Nephron progenitor cell (in vitro differentiated cells): ENCODE measurements at regions not wholly inside any gene's neighbourhood (a gene's known extent, or its start where the extent isn't known, plus 50 kb on each side); places are given as distances from the start of the nearest gene placed in this dataset.

Experiments used
- DNase-seq: peaks from one replicate; pipeline ENCODE4 v3.0.0; 2021
- H3K27ac Mint-ChIP-seq: 2 replicates; pipeline ENCODE4 v1.8.0; 2021; ENCODE audit warnings: mild to moderate bottlenecking, moderate library complexity, mixed read lengths
- H3K27me3 Mint-ChIP-seq: 2 replicates; pipeline ENCODE4 v1.8.0; 2021; ENCODE audit warnings: mild to moderate bottlenecking, low read depth, mixed read lengths; ENCODE audit not compliant: poor library complexity
- H3K36me3 Mint-ChIP-seq: 2 replicates; pipeline ENCODE4 v1.8.0; 2021; ENCODE audit warnings: low read depth, mixed read lengths
- H3K4me1 Mint-ChIP-seq: 2 replicates; pipeline ENCODE4 v1.8.0; 2021; ENCODE audit warnings: mixed read lengths
- H3K4me3 Mint-ChIP-seq: 2 replicates; pipeline ENCODE4 v1.8.0; 2021; ENCODE audit warnings: mild to moderate bottlenecking, moderate library complexity, mixed read lengths
- H3K9me3 Mint-ChIP-seq: 2 replicates; pipeline ENCODE4 v1.8.0; 2021; ENCODE audit warnings: mild to moderate bottlenecking, moderate library complexity, mixed read lengths
- TF ChIP-seq, protein P1 (sequence below): fragments of 200-600 bp; sonication (generic); IDR thresholded peaks from 2 replicates; pipeline ENCODE4 v1.5.0; 2021; ENCODE audit warnings: antibody characterized with exemption

DNA sequence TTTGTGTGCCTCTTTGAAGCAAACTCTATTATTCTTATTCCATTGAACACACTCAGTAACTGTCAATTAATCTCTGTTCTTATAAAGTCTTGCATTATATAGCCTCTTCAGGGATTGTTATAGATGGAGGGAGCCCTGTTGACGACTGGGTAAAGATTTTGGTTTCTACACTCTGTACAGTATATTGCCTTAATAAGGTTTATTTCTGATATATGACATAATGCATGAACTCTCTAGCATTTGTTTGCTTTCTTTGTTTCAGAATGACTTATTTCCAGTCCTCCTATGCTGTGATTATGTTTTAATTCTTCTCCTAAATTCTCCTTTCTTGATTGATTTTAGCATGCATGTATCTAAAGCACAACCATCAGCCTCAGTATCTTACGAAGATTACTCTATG, 494.9 kb downstream of the DIPK2A start:
- Mint-ChIP-seq H3K4me3 (no peak overlapping the region), H3K36me3 (no peaks in the 10 kb centered on the region), H3K27ac (no peak overlapping the region), H3K27me3 (no peaks in the 10 kb centered on the region), H3K4me1 (no peaks in the 10 kb centered on the region), H3K9me3 (no peaks in the 10 kb centered on the region)
- no peak for DNase-seq
- TF ChIP-seq, protein P1, sequence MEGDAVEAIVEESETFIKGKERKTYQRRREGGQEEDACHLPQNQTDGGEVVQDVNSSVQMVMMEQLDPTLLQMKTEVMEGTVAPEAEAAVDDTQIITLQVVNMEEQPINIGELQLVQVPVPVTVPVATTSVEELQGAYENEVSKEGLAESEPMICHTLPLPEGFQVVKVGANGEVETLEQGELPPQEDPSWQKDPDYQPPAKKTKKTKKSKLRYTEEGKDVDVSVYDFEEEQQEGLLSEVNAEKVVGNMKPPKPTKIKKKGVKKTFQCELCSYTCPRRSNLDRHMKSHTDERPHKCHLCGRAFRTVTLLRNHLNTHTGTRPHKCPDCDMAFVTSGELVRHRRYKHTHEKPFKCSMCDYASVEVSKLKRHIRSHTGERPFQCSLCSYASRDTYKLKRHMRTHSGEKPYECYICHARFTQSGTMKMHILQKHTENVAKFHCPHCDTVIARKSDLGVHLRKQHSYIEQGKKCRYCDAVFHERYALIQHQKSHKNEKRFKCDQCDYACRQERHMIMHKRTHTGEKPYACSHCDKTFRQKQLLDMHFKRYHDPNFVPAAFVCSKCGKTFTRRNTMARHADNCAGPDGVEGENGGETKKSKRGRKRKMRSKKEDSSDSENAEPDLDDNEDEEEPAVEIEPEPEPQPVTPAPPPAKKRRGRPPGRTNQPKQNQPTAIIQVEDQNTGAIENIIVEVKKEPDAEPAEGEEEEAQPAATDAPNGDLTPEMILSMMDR, result no peak

GRCh38 chr3:144470666-144471065, 499.0 kb downstream of the DIPK2A start:
- TF ChIP-seq, protein P1, result no peak
- no peaks in the 10 kb centered on the region for H3K4me1 Mint-ChIP-seq

GRCh38 chr3:144477593-144477992, 506.0 kb downstream of the DIPK2A start:
- H3K4me3 Mint-ChIP-seq, result no peak overlapping the region
- H3K9me3 Mint-ChIP-seq, result no peaks in the 10 kb centered on the region
- H3K27ac Mint-ChIP-seq, result no peak overlapping the region
- no peaks in the 10 kb centered on the region for H3K36me3 Mint-ChIP-seq
- no peak for DNase-seq
- no peaks in the 10 kb centered on the region for H3K27me3 Mint-ChIP-seq
- TF ChIP-seq, protein P1, result no peak
- H3K4me1 Mint-ChIP-seq, result no peaks in the 10 kb centered on the region

More at GRCh38 chr3:144470666-144471065, 499.0 kb downstream of the DIPK2A start:
- H3K36me3 Mint-ChIP-seq, result no peaks in the 10 kb centered on the region
- H3K27ac Mint-ChIP-seq, result no peak overlapping the region
- DNase-seq, result no peak
- no peak overlapping the region for H3K4me3 Mint-ChIP-seq
- H3K27me3 Mint-ChIP-seq, result no peaks in the 10 kb centered on the region
- no peaks in the 10 kb centered on the region for H3K9me3 Mint-ChIP-seq

GRCh38 chr3:144480416-144480919, 508.8 kb downstream of the DIPK2A start:
- Mint-ChIP-seq H3K27ac (no peak overlapping the region), H3K9me3 (no peaks in the 10 kb centered on the region), H3K27me3 (no peaks in the 10 kb centered on the region), H3K4me3 (no peak overlapping the region), H3K4me1 (no peaks in the 10 kb centered on the region), H3K36me3 (no peaks in the 10 kb centered on the region)
- no peak for DNase-seq
- TF ChIP-seq, protein P1, result no peak

- no peak overlapping the region for H3K27ac Mint-ChIP-seq
- no peaks in the 10 kb centered on the region for H3K27me3 Mint-ChIP-seq
- no peaks in the 10 kb centered on the region for H3K4me1 Mint-ChIP-seq
- no peak for DNase-seq
- no peak overlapping the region for H3K4me3 Mint-ChIP-seq
- TF ChIP-seq, protein P1, result no peak
- no peaks in the 10 kb centered on the region for H3K9me3 Mint-ChIP-seq
- H3K36me3 Mint-ChIP-seq, result no peaks in the 10 kb centered on the region
Observed at GRCh38 chr3:144482876-144483275, 511.3 kb downstream of the DIPK2A start.

GRCh38 chr3:144487011-144487410, 515.4 kb downstream of the DIPK2A start:
- Mint-ChIP-seq H3K27me3 (no peaks in the 10 kb centered on the region), H3K36me3 (no peaks in the 10 kb centered on the region), H3K4me3 (no peak overlapping the region), H3K9me3 (no peaks in the 10 kb centered on the region), H3K4me1 (no peaks in the 10 kb centered on the region), H3K27ac (no peak overlapping the region)
- DNase-seq, result no peak
- TF ChIP-seq, protein P1, result no peak
